AG09319 (cell line): ENCODE measurements at regions not wholly inside any gene's neighbourhood (a gene's known extent, or its start where the extent isn't known, plus 50 kb on each side); places are given as distances from the start of the nearest gene placed in this dataset.

ENCODE experiments used
- DNase-seq: peaks from one replicate; pipeline ENCODE4 v3.0.0-alpha.2; 2010; ENCODE audit warnings: low read depth; ENCODE audit errors: extremely low read depth
- TF ChIP-seq, protein P1 (sequence below): IDR thresholded peaks from 2 replicates; pipeline ENCODE4 v1.5.1; 2011; ENCODE audit warnings: low read depth, mild to moderate bottlenecking, inconsistent platforms, low read length, moderate library complexity

DNA sequence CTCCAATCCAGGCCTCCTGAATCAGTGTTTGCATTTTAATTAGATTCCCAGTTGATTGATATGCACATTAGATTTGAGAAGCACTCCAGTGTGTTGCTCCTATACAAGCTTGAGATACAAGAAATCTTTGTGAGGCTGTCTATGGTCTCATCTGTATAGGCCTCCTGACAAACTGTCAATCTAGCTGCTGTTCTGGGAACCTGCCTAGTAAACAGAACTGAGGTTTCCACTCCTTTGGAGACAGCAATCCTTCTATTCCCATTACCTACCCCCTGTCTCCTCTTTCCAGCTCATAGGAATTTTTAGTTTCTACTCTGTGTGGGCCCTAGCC is 306.1 kb upstream of the EMCN start:
- no peak for DNase-seq
- TF ChIP-seq, protein P1, sequence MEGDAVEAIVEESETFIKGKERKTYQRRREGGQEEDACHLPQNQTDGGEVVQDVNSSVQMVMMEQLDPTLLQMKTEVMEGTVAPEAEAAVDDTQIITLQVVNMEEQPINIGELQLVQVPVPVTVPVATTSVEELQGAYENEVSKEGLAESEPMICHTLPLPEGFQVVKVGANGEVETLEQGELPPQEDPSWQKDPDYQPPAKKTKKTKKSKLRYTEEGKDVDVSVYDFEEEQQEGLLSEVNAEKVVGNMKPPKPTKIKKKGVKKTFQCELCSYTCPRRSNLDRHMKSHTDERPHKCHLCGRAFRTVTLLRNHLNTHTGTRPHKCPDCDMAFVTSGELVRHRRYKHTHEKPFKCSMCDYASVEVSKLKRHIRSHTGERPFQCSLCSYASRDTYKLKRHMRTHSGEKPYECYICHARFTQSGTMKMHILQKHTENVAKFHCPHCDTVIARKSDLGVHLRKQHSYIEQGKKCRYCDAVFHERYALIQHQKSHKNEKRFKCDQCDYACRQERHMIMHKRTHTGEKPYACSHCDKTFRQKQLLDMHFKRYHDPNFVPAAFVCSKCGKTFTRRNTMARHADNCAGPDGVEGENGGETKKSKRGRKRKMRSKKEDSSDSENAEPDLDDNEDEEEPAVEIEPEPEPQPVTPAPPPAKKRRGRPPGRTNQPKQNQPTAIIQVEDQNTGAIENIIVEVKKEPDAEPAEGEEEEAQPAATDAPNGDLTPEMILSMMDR: no peak

DNA sequence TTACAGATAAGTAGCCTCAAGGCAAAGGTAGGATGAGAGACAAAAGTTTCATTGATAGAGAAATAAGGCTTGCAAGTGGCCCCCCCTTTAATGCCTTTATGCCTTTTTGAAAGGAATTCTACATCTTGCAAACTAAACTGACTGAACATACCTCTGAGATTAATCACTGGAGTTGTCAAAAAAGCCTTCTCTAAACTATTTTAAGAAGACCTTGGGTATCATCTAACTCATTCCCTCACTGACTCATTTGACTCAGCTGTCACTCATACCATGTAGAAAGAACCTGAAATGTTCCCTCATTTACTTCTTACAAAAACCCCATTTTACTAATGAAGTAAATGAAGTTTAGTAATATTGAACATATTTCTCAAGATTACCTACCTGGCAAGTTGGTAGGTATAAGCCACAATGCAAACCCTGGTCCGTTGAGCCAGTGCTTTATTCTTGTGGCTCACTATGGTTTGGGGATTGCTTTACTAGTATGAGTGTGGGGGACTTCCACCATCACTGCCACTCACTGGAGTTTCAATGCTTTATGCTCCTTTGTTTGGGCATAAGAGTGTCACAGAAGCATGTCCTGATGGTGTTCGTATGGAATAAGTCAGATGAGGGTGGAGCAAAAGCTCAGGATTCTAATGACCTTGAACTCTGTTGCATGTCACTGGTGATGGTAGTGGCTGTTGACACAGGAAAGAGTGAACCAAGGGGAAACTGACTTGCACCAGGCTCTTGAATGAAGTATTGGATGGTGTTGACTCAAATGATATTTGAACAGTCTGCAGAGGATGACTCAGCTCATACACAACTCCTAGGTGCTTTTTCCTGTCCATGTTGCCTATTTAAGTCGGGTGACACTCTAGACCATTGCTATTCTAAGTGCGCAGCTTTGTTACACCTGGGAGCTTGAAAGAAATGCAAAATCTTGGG is 305.5 kb upstream of the EMCN start:
- TF ChIP-seq, protein P1: no peak
- DNase-seq: no peak

DNA sequence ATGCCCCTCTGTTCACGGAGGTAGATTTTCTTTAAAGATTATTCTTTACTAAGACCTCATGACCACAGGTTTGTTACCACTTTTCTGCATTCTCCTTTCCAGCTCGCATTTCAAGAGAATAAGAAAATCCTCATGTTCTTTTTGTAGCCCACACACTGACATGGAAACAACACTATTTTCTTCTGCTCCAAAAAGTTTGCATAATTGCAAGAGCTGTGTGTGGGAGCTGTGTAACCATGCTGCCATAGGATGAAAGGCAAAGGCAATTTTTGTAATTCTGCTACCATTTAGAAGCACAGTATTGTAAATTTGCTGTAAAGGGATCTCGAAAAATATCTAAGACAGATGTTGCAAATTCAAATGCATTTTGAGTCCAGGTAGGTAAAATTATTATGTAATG is 302.4 kb upstream of the EMCN start:
- no peak for DNase-seq
- TF ChIP-seq, protein P1: no peak

DNA sequence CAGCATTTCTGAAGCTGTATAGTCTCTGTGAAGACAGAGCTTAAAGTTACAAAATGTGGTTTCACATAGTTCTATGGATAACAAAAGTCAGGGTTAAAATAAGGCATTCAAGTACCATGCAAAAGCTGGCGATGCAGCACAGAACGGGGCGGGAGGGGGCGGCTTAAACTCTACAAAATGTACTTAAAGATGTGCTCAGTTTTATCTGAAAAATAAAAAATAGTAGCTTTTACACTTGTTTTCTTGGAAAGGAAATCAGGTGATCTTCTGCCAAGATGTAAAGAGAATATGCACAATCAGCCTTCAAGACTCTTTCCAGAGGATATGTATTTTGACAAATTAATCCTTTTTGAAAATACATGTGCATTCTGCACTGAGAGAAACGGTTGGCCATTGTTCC is 301.7 kb upstream of the EMCN start:
- TF ChIP-seq, protein P1: no peak
- no peak for DNase-seq

DNA sequence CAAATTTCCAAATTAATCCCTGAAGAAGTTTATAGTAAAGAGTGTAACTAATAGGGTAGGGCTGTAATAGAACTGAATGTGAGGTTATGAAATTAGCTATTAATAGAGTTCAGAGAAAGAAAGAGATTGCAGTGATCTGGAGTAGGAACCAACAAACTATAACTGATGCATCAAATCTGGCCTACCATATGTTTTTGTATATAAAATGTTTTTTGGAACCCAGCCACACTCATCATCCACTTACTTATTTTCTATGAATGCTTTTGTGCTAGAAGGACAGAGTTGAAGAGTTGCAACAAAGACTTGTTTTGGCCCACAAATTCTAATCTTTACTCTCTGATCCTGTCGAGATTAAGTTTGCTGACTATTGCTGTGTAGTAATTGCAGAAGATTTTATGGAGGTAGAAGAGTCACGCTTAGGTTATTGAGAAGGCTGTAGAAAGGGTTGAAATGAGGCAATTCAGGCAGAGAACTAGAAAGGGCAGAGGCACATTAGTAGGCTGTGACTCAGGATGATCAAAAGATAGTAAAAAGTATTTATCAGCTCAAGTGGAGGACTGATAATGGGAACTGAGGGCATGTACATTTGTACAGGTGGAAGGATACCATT is 298.7 kb upstream of the EMCN start:
- TF ChIP-seq, protein P1: no peak

DNA sequence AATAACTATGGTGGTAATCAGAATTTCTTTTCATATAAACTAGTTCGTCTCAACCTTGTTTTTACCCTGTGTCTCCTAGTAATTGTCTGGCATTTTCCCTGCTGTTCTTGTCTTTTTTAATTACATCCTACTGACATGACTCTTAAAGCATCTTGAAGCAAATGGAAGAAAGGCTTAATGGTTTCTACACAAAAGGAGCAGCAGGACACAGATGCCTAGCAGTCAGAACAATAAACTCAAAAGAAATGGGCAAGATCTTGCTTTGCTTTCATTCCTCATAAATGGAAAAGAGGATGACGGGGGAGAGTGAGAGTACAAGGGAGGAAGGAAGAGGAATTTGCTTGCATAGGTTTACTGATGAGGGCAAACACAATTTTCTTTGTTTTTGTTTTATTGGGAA is 293.2 kb upstream of the EMCN start:
- TF ChIP-seq, protein P1: no peak
- no peak for DNase-seq

More for the DNA sequence above, 298.7 kb upstream of the EMCN start:
- DNase-seq: no peak

DNA sequence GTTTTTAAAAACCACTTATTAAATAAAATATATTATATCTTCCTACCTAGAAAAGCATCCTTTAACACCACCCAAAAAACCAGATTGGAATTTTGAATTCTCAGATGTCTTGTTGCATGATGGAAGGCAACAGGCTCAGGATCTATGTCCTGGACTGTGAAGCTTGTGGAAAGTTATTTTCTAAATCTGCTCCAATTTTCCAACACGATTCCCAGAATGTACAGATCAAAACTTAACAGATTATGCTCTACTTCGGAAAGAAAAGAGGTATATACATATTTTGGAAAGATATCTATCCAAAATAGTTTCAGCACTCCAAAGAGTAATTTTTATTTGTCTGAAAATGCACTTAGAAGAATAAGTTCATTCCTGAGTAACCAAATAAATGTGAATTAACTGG is 291.7 kb upstream of the EMCN start:
- DNase-seq: no peak
- TF ChIP-seq, protein P1: no peak
